ENCODE measurements at regions not wholly inside any gene's neighbourhood (a gene's known extent, or its start where the extent isn't known, plus 50 kb on each side); places are given as distances from the start of the nearest gene placed in this dataset.

DNA sequence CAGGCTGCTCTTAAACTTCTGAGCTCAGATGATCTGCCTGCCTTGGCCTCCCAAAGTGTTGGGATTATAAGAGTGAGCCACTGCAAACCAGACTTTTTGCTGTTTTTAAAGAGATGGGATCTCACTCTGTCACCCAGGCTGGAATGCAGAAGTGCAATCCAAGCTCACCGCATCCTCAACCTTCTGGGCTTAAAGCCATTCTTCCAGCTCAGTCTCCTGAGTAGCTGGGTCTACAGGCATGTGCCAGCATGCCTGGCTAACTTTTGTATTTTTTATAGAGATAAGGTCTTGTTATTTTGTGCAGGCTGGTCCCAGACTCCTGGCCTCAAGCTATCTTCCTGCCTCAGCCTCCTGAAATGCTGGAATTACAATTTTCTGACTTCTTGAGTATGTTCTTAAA, 1211.6 kb downstream of the CDY2B start:
- Histone ChIP-seq H3K4me3 (replicated peaks in 1 of 3; ENCODE audit: low read depth in 2 of 3, low read length in 3 of 3) (no peak overlapping the region), H4K20me1 (ENCODE audit: insufficient read depth, low read length) (no peaks in the 10 kb centered on the region), H3K27ac (ENCODE audit: low read depth in 1 of 2, low read length in 2 of 2) (no peak overlapping the region), H3K9ac (ENCODE audit: insufficient read depth, low read length, poor library complexity, severe bottlenecking) (no peak overlapping the region), H3K79me2 (ENCODE audit: insufficient read depth, low read length) (no peaks in the 10 kb centered on the region), H3K9me3 (replicated peaks in 1 of 2; ENCODE audit: control insufficient read depth in 1 of 2, insufficient read depth in 1 of 2, low read length in 2 of 2) (peaks cover 0 to 3% of the 10 kb centered on the region in 2 donors), H3K36me3 (replicated peaks in 1 of 2; ENCODE audit: control insufficient read depth in 1 of 2, insufficient read depth in 2 of 2, low read length in 2 of 2) (no peaks in the 10 kb centered on the region), H2AFZ (ENCODE audit: insufficient read depth, low read depth, low read length, poor library complexity, severe bottlenecking) (no peak overlapping the region), H3K27me3 (ENCODE audit: control insufficient read depth in 2 of 2, insufficient read depth in 2 of 2, low read length in 2 of 2) (no peaks in the 10 kb centered on the region), H3K4me2 (replicated peaks; ENCODE audit: extremely low read depth, low read length, poor library complexity, severe bottlenecking) (no peak overlapping the region), H3K4me1 (ENCODE audit: control insufficient read depth in 1 of 2, insufficient read depth in 2 of 2, low read length in 2 of 2) (no peaks in the 10 kb centered on the region)
- WGBS (ENCODE audit: insufficient coverage): no CpG with 5 or more reads among the region's 1 CpG
- intact Hi-C loops (cut with micrococcal nuclease): no loop called here
- Mint-ChIP-seq H3K9me3 (peaks cover 0 to 3% (median 0%) of the 10 kb centered on the region in 7 donors), H3K4me1 (no peaks in the 10 kb centered on the region), H3K27ac (no peak overlapping the region), H3K27me3 (ENCODE audit: low read depth in 3 of 3) (no peaks in the 10 kb centered on the region), H3K4me3 (no peak overlapping the region), H3K36me3 (no peaks in the 10 kb centered on the region)
- TF ChIP-seq, protein P1, sequence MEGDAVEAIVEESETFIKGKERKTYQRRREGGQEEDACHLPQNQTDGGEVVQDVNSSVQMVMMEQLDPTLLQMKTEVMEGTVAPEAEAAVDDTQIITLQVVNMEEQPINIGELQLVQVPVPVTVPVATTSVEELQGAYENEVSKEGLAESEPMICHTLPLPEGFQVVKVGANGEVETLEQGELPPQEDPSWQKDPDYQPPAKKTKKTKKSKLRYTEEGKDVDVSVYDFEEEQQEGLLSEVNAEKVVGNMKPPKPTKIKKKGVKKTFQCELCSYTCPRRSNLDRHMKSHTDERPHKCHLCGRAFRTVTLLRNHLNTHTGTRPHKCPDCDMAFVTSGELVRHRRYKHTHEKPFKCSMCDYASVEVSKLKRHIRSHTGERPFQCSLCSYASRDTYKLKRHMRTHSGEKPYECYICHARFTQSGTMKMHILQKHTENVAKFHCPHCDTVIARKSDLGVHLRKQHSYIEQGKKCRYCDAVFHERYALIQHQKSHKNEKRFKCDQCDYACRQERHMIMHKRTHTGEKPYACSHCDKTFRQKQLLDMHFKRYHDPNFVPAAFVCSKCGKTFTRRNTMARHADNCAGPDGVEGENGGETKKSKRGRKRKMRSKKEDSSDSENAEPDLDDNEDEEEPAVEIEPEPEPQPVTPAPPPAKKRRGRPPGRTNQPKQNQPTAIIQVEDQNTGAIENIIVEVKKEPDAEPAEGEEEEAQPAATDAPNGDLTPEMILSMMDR (IDR thresholded peaks at IDR 0.05): no peak
- no peak for DNase-seq

DNA sequence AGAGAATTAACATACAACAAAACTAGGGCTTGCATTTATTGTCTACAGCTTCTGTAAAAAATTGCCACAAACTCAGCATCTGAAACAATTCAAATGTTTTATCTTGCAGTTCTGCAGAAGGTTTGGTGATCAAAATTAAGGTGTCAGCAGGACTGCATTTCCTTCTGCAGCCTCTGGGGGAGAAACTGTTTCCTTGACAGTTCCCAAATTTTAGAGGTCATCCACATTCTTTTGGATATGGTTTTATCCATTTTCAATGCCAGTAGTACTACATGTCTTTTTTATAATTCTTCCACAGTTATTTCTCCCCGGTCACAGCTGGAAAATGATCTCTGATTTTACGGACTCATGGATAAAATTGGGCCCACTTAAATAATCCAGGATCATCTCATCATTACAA, 1217.3 kb downstream of the CDY2B start:
- H3K27me3 ChIP-seq (ENCODE audit: control insufficient read depth in 2 of 2, insufficient read depth in 2 of 2, low read length in 2 of 2): no peaks in the 10 kb centered on the region
- no peaks in the 10 kb centered on the region for H3K27me3 Mint-ChIP-seq (ENCODE audit: low read depth in 3 of 3)
- H3K9me3 ChIP-seq (replicated peaks in 1 of 2; ENCODE audit: control insufficient read depth in 1 of 2, insufficient read depth in 1 of 2, low read length in 2 of 2): peaks cover 0 to 3% of the 10 kb centered on the region in 2 donors
- H3K4me1 Mint-ChIP-seq: no peaks in the 10 kb centered on the region
- H3K4me3 Mint-ChIP-seq: no peak overlapping the region
- H4K20me1 ChIP-seq (ENCODE audit: insufficient read depth, low read length): no peaks in the 10 kb centered on the region
- H3K36me3 Mint-ChIP-seq: no peaks in the 10 kb centered on the region
- TF ChIP-seq, protein P1 (IDR thresholded peaks at IDR 0.05): no peak
- DNase-seq: no peak
- no peak overlapping the region for H2AFZ ChIP-seq (ENCODE audit: insufficient read depth, low read depth, low read length, poor library complexity, severe bottlenecking)
- H3K4me3 ChIP-seq (replicated peaks in 1 of 3; ENCODE audit: low read depth in 2 of 3, low read length in 3 of 3): no peak overlapping the region
- no peak overlapping the region for H3K27ac Mint-ChIP-seq
- no peak overlapping the region for H3K9ac ChIP-seq (ENCODE audit: insufficient read depth, low read length, poor library complexity, severe bottlenecking)
- intact Hi-C loops (cut with micrococcal nuclease): no loop called here
- H3K4me1 ChIP-seq (ENCODE audit: control insufficient read depth in 1 of 2, insufficient read depth in 2 of 2, low read length in 2 of 2): no peaks in the 10 kb centered on the region
- H3K9me3 Mint-ChIP-seq: peaks cover 0 to 2% (median 0%) of the 10 kb centered on the region in 7 donors
- no peaks in the 10 kb centered on the region for H3K79me2 ChIP-seq (ENCODE audit: insufficient read depth, low read length)
- H3K27ac ChIP-seq (ENCODE audit: low read depth in 1 of 2, low read length in 2 of 2): no peak overlapping the region
- no CpG with 5 or more reads among the region's 2 CpGs for WGBS (ENCODE audit: insufficient coverage)
- no peaks in the 10 kb centered on the region for H3K36me3 ChIP-seq (replicated peaks in 1 of 2; ENCODE audit: control insufficient read depth in 1 of 2, insufficient read depth in 2 of 2, low read length in 2 of 2)
- H3K4me2 ChIP-seq (replicated peaks; ENCODE audit: extremely low read depth, low read length, poor library complexity, severe bottlenecking): no peak overlapping the region
